LNCAP (cell line): ENCODE measurements at regions not wholly inside any gene's neighbourhood (a gene's known extent, or its start where the extent isn't known, plus 50 kb on each side); places are given as distances from the start of the nearest gene placed in this dataset.

Experiments used
- TF ChIP-seq, protein P1 (sequence below): fragments of 450-650 bp; IDR thresholded peaks from 2 replicates; pipeline ENCODE4 v1.5.1; 2017; ENCODE audit warnings: mild to moderate bottlenecking

DNA sequence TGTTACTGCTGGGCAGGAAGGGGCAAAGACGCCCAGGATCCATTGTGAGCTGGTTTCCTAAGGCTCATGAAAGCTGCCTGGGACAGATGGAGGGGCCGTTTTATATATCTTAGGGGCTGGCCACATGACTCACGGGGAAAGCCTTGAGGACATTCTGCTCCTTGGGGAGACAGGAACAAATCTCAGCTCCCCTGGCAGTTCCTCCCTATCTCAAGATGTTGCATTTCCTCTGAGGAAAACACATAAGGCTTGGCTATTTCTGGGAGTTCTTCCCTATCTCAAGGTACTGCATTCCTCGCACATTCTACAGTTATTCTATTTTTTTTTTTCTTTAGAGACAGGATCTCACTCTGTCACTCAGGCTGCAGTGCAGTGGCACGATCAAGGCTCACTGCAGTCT, 804.6 kb upstream of the TENM3 start:
- TF ChIP-seq, protein P1, sequence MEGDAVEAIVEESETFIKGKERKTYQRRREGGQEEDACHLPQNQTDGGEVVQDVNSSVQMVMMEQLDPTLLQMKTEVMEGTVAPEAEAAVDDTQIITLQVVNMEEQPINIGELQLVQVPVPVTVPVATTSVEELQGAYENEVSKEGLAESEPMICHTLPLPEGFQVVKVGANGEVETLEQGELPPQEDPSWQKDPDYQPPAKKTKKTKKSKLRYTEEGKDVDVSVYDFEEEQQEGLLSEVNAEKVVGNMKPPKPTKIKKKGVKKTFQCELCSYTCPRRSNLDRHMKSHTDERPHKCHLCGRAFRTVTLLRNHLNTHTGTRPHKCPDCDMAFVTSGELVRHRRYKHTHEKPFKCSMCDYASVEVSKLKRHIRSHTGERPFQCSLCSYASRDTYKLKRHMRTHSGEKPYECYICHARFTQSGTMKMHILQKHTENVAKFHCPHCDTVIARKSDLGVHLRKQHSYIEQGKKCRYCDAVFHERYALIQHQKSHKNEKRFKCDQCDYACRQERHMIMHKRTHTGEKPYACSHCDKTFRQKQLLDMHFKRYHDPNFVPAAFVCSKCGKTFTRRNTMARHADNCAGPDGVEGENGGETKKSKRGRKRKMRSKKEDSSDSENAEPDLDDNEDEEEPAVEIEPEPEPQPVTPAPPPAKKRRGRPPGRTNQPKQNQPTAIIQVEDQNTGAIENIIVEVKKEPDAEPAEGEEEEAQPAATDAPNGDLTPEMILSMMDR: no peak

DNA sequence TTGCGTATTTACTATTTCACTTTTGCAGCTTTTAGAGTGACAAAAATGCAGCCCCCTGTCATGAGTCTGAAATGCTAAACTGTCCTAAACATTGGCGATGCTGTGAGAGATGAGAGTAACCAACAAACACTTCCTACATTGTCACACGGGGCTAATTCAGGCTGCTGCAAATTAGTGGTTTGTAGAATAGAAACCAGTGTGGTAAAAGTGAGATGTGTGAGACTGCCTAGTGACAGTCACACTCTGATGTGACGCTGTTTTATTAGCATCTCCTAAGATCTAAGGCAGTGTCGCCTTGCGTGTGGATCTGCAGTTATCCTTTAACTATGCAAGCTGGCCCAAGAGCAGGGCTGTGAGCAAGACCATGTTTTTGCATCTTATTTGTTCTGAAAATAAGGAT, 800.2 kb upstream of the TENM3 start:
- TF ChIP-seq, protein P1: no peak

DNA sequence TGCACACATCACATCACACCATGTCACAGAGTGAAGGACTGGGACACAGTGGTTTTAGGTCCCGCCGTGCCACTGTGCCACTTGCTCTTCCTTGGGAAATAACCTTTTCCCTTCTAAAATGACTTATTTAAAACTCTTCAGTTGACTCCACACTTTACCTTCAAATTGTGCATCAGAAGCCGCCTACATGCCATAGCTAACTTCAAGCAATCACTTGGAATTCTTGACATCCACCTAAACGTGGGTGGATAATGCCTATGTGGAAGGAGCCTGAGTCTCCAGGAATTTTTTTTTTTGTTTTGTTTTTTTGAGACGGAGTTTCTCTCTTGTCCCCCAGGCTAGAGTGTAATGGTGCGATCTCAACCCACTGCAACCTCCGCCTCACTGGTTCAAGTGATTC, 777.4 kb upstream of the TENM3 start:
- TF ChIP-seq, protein P1: no peak

DNA sequence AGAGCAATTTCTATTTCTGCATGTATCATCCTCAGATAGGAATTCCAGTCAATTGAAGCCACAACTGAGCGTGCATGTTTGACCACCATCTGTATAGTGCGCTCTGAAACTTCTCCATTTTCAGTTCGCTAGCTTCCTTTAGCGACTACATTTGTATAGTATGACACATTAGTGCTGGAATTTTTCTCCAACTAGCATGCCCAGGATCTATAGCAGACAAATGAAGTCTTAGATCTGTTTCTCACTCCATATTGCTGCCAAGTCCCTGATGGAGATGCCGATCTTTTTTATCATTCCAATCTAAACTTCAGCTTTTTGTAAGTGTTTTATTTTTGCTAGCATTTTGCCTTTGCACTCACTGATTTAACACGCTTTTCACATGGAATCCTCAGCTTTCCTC, 774.8 kb upstream of the TENM3 start:
- TF ChIP-seq, protein P1: no peak

DNA sequence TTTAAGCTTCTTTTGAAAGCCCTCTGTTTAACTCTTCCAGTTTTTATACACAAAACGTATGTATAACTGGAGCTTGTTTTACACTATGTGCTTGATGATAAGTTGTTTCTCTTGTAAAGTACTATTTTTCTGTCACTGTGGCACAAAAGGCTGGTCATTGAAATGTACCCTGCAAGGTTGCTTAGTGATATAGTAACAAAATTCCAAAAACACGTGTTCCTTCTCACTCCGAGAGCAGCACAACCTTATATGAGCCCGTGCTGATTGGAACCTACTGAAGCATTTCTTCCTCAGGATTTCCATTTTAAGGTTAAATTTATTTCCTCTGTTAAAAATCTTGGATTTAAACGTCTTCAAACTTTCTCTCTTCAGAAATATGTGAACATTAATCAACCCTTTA, 772.9 kb upstream of the TENM3 start:
- TF ChIP-seq, protein P1: no peak

DNA sequence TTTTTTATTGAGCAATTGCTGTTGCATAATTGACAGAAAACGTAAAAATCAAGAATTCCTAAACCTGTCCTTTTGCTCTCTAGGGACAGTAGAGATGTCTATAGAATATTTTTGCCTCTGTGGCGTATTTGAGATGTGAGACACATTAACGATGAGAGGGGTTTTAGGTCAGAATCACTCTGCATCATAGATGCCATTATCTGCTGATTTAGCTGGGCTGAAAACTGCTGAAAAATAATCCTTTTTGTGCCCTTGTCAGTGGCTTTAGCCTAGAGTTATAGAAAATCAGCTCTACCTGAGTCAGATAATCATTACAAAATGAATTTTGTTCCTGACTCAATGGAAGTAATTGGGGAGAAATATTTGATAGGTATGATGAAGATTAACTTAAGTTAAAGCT, 767.8 kb upstream of the TENM3 start:
- TF ChIP-seq, protein P1: no peak

DNA sequence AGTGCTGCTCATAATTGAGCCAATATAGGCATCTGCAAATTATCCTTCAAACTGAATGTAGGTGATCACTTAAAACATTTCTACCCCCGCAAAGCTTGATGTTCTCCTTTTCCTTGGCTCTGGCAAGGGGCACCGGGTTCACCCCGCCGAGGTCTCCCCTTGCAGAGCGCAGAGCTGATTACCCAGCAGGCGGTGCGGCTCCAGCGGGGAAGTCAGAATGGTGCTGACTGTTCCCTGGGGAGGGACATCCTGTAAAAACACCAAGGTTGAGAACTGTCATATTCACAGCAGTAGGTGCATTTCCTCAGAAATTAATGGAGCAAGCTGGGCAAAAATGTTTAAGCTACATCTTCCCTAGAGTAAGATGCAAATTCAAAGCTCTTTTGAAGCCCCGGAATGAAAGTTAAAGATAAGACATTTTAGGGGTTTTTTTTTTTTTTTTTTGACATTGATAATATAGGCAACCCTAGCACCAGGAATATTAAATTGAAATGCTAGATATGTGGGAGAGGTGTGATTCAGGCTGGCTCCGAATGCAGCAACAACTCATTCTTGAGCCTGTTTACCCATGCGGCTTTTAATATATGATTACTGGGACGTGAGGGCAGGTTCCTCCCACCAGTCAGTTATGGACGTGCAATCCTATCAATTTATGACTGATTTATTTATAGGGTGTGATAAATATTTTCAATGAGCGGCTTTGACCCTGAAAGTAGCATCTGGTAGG, 767.3 kb upstream of the TENM3 start:
- TF ChIP-seq, protein P1: no peak

DNA sequence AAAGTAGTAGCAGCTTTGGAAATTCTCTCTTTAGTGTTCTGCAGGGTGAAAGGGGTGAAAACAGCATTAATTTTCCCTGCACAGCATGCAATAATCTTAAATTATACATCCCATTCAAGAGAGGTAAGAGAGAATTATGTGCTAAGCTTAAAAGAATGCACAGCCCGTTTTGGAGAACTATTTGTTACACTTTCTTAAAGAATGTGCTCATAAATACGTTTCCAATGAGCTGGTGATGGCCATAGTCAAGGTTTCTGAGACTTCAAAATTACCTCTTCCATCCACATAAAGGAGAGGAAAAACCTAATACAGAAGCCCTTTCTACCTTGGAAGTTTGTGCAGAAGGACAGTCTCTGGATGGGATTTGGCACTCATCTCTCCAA, 766.7 kb upstream of the TENM3 start:
- TF ChIP-seq, protein P1: no peak
